GM10266 (cell line): ENCODE measurements at regions not wholly inside any gene's neighbourhood (a gene's known extent, or its start where the extent isn't known, plus 50 kb on each side); places are given as distances from the start of the nearest gene placed in this dataset.
"Not testable (repeated sequence)": the region's sequence is repeated elsewhere in the genome, so short reads cannot be mapped to it uniquely, and the experiment has no call there.

Experiments
- DNase-seq: peaks from one replicate; pipeline ENCODE4 v3.0.0; 2012; ENCODE audit errors: extremely low spot score
- TF ChIP-seq, protein P1 (sequence below): IDR thresholded peaks from 2 replicates; pipeline ENCODE4 v1.5.1; 2012; ENCODE audit warnings: mild to moderate bottlenecking, low read depth; ENCODE audit not compliant: control insufficient read depth, insufficient read depth; ENCODE audit errors: missing control alignments

DNA sequence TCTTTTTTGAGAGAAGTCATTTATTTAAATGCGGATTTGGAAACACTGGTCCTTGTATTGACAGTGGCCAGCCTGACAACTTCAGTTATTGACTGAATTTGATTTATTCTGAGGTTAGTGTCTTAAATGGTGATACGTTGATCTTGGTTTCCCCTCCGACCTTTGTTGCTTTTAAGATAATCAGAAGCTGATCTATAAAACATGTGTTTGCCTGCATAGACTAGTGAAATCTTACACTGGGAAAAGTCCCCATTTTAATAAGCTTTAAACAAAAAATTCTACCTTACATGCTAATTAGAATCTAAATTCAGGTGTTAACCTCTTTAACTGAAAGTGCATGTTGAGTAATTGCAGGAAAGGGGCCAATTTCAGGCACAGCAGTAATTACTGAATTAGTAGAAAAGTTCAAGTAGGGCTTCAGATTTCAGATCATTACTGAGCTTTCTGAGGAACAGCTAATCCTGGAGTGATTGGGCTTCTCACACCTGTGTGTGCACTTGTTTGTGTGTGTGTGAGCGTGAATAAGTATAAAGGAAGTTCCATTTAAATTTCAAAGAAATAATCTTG, 221.4 kb downstream of the SOX2 start:
- DNase-seq: no peak
- TF ChIP-seq, protein P1, sequence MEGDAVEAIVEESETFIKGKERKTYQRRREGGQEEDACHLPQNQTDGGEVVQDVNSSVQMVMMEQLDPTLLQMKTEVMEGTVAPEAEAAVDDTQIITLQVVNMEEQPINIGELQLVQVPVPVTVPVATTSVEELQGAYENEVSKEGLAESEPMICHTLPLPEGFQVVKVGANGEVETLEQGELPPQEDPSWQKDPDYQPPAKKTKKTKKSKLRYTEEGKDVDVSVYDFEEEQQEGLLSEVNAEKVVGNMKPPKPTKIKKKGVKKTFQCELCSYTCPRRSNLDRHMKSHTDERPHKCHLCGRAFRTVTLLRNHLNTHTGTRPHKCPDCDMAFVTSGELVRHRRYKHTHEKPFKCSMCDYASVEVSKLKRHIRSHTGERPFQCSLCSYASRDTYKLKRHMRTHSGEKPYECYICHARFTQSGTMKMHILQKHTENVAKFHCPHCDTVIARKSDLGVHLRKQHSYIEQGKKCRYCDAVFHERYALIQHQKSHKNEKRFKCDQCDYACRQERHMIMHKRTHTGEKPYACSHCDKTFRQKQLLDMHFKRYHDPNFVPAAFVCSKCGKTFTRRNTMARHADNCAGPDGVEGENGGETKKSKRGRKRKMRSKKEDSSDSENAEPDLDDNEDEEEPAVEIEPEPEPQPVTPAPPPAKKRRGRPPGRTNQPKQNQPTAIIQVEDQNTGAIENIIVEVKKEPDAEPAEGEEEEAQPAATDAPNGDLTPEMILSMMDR: no peak

DNA sequence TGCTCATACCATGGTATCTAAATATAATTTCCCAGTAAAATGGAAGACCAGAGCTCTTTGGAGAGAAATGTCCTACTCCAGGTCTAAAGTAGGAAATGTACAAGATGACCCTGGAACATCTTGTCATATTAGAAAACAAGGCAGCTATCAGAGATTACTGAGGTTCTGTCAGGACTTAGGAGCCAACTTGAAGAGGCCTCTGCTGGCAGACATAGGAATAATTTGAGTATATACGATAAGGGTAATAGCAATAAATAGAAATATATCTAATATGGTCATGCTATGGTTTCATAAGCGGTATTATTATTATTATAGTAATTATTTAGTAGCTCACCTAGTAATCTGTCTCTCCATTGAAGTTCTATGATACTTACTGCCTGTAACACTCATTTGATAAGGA, 224.2 kb downstream of the SOX2 start:
- no peak for DNase-seq
- TF ChIP-seq, protein P1: no peak

DNA sequence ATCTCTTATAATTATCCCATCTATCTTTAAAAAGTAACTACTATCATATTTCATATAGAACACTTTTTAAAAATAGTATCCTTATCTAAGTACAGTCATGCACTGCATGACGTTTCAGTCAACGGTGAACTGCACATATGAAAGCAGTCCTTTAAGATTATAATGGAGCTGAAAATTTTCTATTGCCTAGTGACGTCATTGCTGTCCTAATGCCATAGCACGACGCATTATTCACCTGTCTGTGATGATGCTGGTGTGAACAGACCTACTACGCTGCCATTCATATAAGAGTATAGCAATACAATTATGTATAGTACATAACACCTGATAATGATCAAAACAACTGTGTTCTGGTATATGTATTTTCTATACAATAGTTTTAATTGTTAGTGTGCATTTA, 225.0 kb downstream of the SOX2 start:
- TF ChIP-seq, protein P1: no peak
- no peak for DNase-seq

DNA sequence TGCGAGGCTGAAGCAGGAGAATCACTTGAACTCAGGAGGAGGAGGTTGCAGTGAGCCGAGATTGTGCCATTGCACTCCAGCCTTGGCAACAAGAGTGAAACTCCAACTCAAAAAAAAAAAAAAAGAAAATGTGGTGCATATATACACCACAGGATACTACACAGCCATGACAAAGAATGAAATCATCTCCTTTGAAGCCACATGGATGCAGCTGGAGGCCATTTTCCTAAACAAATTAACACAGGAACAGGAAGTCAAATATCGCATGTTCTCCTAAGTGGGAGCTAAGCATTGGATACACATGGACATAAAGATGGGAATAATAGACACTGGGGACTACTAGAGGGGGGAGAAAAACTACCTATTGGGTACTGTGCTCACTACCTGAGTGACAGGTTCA, 226.9 kb downstream of the SOX2 start:
- DNase-seq: not testable (repeated sequence)

DNA sequence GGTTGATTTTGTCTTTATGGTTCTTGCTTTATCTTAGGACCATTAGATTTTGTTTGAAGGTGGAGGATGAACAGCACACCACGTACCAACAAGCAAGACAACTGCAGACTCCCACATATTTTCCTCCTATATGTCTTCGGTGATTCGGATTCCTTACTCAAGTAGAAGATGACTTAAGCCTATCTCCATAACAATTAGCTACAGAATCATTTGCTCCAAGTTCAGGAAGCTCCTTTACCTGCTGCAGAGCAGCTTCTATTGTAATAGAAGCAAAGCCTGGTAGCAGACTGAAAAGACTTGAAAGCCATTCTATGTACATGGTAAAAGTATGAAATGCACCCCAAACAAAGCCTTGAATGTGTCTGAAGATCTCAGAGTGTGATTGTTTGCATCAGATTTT, 229.0 kb downstream of the SOX2 start:
- DNase-seq: no peak
- TF ChIP-seq, protein P1: no peak

DNA sequence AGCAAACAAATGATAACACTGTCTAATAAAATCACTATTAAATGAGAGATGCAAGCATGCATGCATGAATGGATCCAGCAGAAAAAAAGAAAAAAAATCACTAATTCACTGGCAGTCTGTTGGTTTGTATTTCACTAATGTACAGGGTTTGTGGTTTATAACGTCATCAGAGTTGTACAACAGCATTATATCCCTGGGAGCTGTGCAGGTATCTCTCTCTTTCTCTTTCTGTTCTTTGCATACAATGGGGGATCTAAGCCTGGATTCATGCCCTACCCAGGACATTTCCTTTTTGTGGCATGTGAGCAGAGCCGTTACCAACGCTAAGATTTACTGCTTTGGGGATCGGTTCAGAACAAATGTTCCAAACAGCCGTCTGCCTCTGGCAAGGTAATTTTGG, 229.5 kb downstream of the SOX2 start:
- TF ChIP-seq, protein P1: no peak
- no peak for DNase-seq

DNA sequence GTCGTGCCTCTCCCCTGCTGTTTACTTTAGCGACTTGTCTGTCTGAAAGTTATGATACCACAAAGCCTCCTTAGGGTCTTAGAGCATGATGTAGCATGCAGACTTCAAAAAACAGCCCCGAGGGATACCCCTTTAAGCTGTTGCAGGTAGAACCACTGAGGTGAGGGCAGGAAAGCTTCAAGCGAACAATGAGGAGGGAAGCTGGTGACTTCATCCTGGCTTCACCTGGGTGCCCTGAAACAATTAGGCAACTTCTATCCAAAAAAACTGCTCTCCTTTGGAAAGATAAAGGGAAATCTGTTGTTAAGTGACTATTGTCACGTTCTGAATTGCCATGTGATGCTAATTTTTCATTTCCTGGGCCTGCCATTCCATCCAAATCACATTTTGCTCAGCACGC, 231.6 kb downstream of the SOX2 start:
- no peak for DNase-seq
- TF ChIP-seq, protein P1: no peak

DNA sequence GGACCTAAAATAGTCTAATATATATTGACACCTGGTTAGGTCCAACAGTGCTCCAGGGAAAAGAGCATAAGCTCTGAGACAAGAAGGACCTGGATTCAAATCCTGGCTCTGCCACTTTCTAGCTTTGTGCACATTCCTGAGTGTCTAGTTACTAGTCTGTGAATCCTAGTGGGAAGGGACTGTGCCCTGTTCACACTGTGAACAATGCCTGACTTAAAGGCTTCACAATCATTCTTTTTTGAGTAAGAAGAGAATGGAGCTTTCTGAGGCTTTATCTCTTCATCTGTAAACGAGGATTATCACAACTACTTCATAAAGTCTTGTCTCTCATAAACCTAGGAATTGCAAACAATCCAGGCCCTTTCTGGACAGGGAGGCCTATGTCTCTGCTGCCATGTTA, 235.9 kb downstream of the SOX2 start:
- TF ChIP-seq, protein P1: no peak
- DNase-seq: no peak
